Activated T-helper 1 cell treated with anti-CD3 and anti-CD28 coated beads, Interleukin-12 subunit alpha, Interleukin-12 subunit beta, Interleukin-2, Interleukin-4 antibody, amounts not matched to agents 30 ng/mL and 10 ng/mL and 1 ng/mL, durations not matched to agents 14 hours and 24 hours and 36 hours (primary cell): ENCODE measurements at regions not wholly inside any gene's neighbourhood (a gene's known extent, or its start where the extent isn't known, plus 50 kb on each side); places are given as distances from the start of the nearest gene placed in this dataset.

Experiments
- DNase-seq: peaks from one replicate; pipeline ENCODE4 v3.0.0; 2021; ENCODE audit warnings: low spot score
- H3K27ac Mint-ChIP-seq: one replicate; pipeline ENCODE4 v1.8.0; 2021; ENCODE audit warnings: mild to moderate bottlenecking, mixed read lengths
- H3K27me3 Mint-ChIP-seq: one replicate; pipeline ENCODE4 v1.8.0; 2022; ENCODE audit warnings: mild to moderate bottlenecking, moderate library complexity, mixed read lengths; ENCODE audit not compliant: insufficient read depth
- H3K36me3 Mint-ChIP-seq: one replicate; pipeline ENCODE4 v1.8.0; 2021; ENCODE audit warnings: low read depth, mixed read lengths
- H3K4me1 Mint-ChIP-seq: one replicate; pipeline ENCODE4 v1.8.0; 2021; ENCODE audit warnings: low read depth, mixed read lengths
- H3K4me3 Mint-ChIP-seq: one replicate; pipeline ENCODE4 v1.8.0; 2021; ENCODE audit warnings: mild to moderate bottlenecking, moderate library complexity, mixed read lengths
- H3K9me3 Mint-ChIP-seq: one replicate; pipeline ENCODE4 v1.8.0; 2021; ENCODE audit warnings: mixed read lengths
- intact Hi-C: fragments of 100-400 bp; cut with micrococcal nuclease; formaldehyde crosslinking; loops from one replicate; pipeline ENCODE4 v1.15.1; 2024

GRCh38 chr14:27008187-27008586, 410.4 kb upstream of the NOVA1 start:
- Mint-ChIP-seq H3K27me3 (no peaks in the 10 kb centered on the region), H3K4me3 (no peak overlapping the region), H3K36me3 (no peaks in the 10 kb centered on the region), H3K27ac (no peak overlapping the region), H3K4me1 (no peaks in the 10 kb centered on the region), H3K9me3 (peaks cover 42% of the 10 kb centered on the region)
- no peak for DNase-seq
- intact Hi-C loops, result no loop called here

- H3K27ac Mint-ChIP-seq, result no peak overlapping the region
- H3K27me3 Mint-ChIP-seq, result no peaks in the 10 kb centered on the region
- H3K4me3 Mint-ChIP-seq, result no peak overlapping the region
- intact Hi-C loops, result no loop called here
- H3K9me3 Mint-ChIP-seq, result peaks cover 31% of the 10 kb centered on the region
- no peaks in the 10 kb centered on the region for H3K4me1 Mint-ChIP-seq
- H3K36me3 Mint-ChIP-seq, result no peaks in the 10 kb centered on the region
- DNase-seq, result no peak
These were observed 414.8 kb upstream of the NOVA1 start for GRCh38 chr14:27012641-27013040.

GRCh38 chr14:27013678-27014077, 415.8 kb upstream of the NOVA1 start:
- no peaks in the 10 kb centered on the region for H3K27me3 Mint-ChIP-seq
- H3K27ac Mint-ChIP-seq, result no peak overlapping the region
- DNase-seq, result no peak
- intact Hi-C loops, result no loop called here
- H3K4me1 Mint-ChIP-seq, result no peaks in the 10 kb centered on the region
- no peak overlapping the region for H3K4me3 Mint-ChIP-seq
- no peaks in the 10 kb centered on the region for H3K36me3 Mint-ChIP-seq
- H3K9me3 Mint-ChIP-seq, result peaks cover 24% of the 10 kb centered on the region

GRCh38 chr14:27015065-27015464, 417.2 kb upstream of the NOVA1 start:
- no peaks in the 10 kb centered on the region for H3K36me3 Mint-ChIP-seq
- H3K27me3 Mint-ChIP-seq, result no peaks in the 10 kb centered on the region
- no peak for DNase-seq
- H3K9me3 Mint-ChIP-seq, result peaks cover 15% of the 10 kb centered on the region
- H3K4me3 Mint-ChIP-seq, result no peak overlapping the region
- intact Hi-C loops, result no loop called here
- H3K4me1 Mint-ChIP-seq, result no peaks in the 10 kb centered on the region
- H3K27ac Mint-ChIP-seq, result no peak overlapping the region

GRCh38 chr14:27025648-27026047, 427.8 kb upstream of the NOVA1 start:
- no peaks in the 10 kb centered on the region for H3K36me3 Mint-ChIP-seq
- H3K4me3 Mint-ChIP-seq, result no peak overlapping the region
- no peak overlapping the region for H3K27ac Mint-ChIP-seq
- peaks cover 23% of the 10 kb centered on the region for H3K9me3 Mint-ChIP-seq
- DNase-seq, result no peak
- H3K4me1 Mint-ChIP-seq, result no peaks in the 10 kb centered on the region
- H3K27me3 Mint-ChIP-seq, result no peaks in the 10 kb centered on the region
- intact Hi-C loops, result no loop called here

GRCh38 chr14:27026097-27026496, 428.3 kb upstream of the NOVA1 start:
- no peaks in the 10 kb centered on the region for H3K4me1 Mint-ChIP-seq
- no peak overlapping the region for H3K27ac Mint-ChIP-seq
- no peak for DNase-seq
- intact Hi-C loops, result no loop called here
- H3K9me3 Mint-ChIP-seq, result peaks cover 26% of the 10 kb centered on the region
- H3K4me3 Mint-ChIP-seq, result no peak overlapping the region
- H3K36me3 Mint-ChIP-seq, result no peaks in the 10 kb centered on the region
- no peaks in the 10 kb centered on the region for H3K27me3 Mint-ChIP-seq

- H3K27me3 Mint-ChIP-seq, result no peaks in the 10 kb centered on the region
These were observed 442.7 kb upstream of the NOVA1 start for GRCh38 chr14:27040552-27040951.

GRCh38 chr14:27049701-27050100, 451.9 kb upstream of the NOVA1 start:
- Mint-ChIP-seq H3K9me3 (peaks cover 28% of the 10 kb centered on the region), H3K4me3 (no peak overlapping the region), H3K27ac (no peak overlapping the region), H3K36me3 (no peaks in the 10 kb centered on the region), H3K4me1 (no peaks in the 10 kb centered on the region), H3K27me3 (no peaks in the 10 kb centered on the region)
- intact Hi-C loops, result no loop called here
- DNase-seq, result no peak

More at GRCh38 chr14:27040552-27040951, 442.7 kb upstream of the NOVA1 start:
- no peaks in the 10 kb centered on the region for H3K36me3 Mint-ChIP-seq
- H3K9me3 Mint-ChIP-seq, result peaks cover 16% of the 10 kb centered on the region
- DNase-seq, result no peak
- no peaks in the 10 kb centered on the region for H3K4me1 Mint-ChIP-seq
- no peak overlapping the region for H3K27ac Mint-ChIP-seq
- intact Hi-C loops, result no loop called here
- no peak overlapping the region for H3K4me3 Mint-ChIP-seq

GRCh38 chr14:27050208-27050607, 452.4 kb upstream of the NOVA1 start:
- peaks cover 28% of the 10 kb centered on the region for H3K9me3 Mint-ChIP-seq
- DNase-seq, result no peak
- intact Hi-C loops, result no loop called here
- no peaks in the 10 kb centered on the region for H3K27me3 Mint-ChIP-seq
- no peak overlapping the region for H3K4me3 Mint-ChIP-seq
- no peaks in the 10 kb centered on the region for H3K36me3 Mint-ChIP-seq
- no peak overlapping the region for H3K27ac Mint-ChIP-seq
- no peaks in the 10 kb centered on the region for H3K4me1 Mint-ChIP-seq

- Mint-ChIP-seq H3K27ac (no peak overlapping the region), H3K36me3 (no peaks in the 10 kb centered on the region), H3K4me3 (no peak overlapping the region), H3K4me1 (no peaks in the 10 kb centered on the region), H3K9me3 (peaks cover 23% of the 10 kb centered on the region), H3K27me3 (no peaks in the 10 kb centered on the region)
- DNase-seq, result no peak
- intact Hi-C loops, result no loop called here
These were observed 458.8 kb upstream of the NOVA1 start for GRCh38 chr14:27056586-27056985.

- DNase-seq, result no peak
These were observed 463.5 kb upstream of the NOVA1 start for GRCh38 chr14:27061299-27061698.

GRCh38 chr14:27063959-27064358, 466.1 kb upstream of the NOVA1 start:
- intact Hi-C loops, result no loop called here
- no peak for DNase-seq
- H3K27ac Mint-ChIP-seq, result no peak overlapping the region
- H3K27me3 Mint-ChIP-seq, result no peaks in the 10 kb centered on the region
- no peaks in the 10 kb centered on the region for H3K4me1 Mint-ChIP-seq
- H3K9me3 Mint-ChIP-seq, result peaks cover 19% of the 10 kb centered on the region
- no peak overlapping the region for H3K4me3 Mint-ChIP-seq
- H3K36me3 Mint-ChIP-seq, result no peaks in the 10 kb centered on the region

More at GRCh38 chr14:27061299-27061698, 463.5 kb upstream of the NOVA1 start:
- no peak overlapping the region for H3K4me3 Mint-ChIP-seq
- H3K4me1 Mint-ChIP-seq, result no peaks in the 10 kb centered on the region
- H3K27me3 Mint-ChIP-seq, result no peaks in the 10 kb centered on the region
- H3K36me3 Mint-ChIP-seq, result no peaks in the 10 kb centered on the region
- peaks cover 15% of the 10 kb centered on the region for H3K9me3 Mint-ChIP-seq
- H3K27ac Mint-ChIP-seq, result no peak overlapping the region
- intact Hi-C loops, result no loop called here

GRCh38 chr14:27065886-27066285, 468.1 kb upstream of the NOVA1 start:
- Mint-ChIP-seq H3K36me3 (no peaks in the 10 kb centered on the region), H3K27ac (no peak overlapping the region), H3K27me3 (no peaks in the 10 kb centered on the region), H3K9me3 (peaks cover 22% of the 10 kb centered on the region), H3K4me3 (no peak overlapping the region), H3K4me1 (no peaks in the 10 kb centered on the region)
- intact Hi-C loops, result no loop called here
- DNase-seq, result no peak

GRCh38 chr14:27067961-27068360, 470.1 kb upstream of the NOVA1 start:
- DNase-seq, result no peak
- intact Hi-C loops, result no loop called here
- Mint-ChIP-seq H3K4me1 (no peaks in the 10 kb centered on the region), H3K27me3 (no peaks in the 10 kb centered on the region), H3K36me3 (no peaks in the 10 kb centered on the region), H3K4me3 (no peak overlapping the region), H3K9me3 (peaks cover 22% of the 10 kb centered on the region), H3K27ac (no peak overlapping the region)
